CD4-positive, alpha-beta T cell (primary cell): ENCODE measurements at regions not wholly inside any gene's neighbourhood (a gene's known extent, or its start where the extent isn't known, plus 50 kb on each side); places are given as distances from the start of the nearest gene placed in this dataset.

Experiments
- ATAC-seq: fragments of 200-7000 bp; cut with Tn5 transposase; one replicate; pipeline ENCODE4 v1.10.0; 2022; ENCODE audit warnings: mild to moderate bottlenecking; ENCODE audit not compliant: poor library complexity
- CTCF ChIA-PET: fragments of 350-600 bp; sonication (Branson Sonifier 250); formaldehyde crosslinking; loops from one replicate; lab custom pipeline; 2021; ENCODE audit warnings: antibody characterized with exemption, inconsistent platforms; lab: Charles Lee
- POLR2A ChIA-PET: fragments of 350-600 bp; sonication (Branson Sonifier 250); formaldehyde crosslinking; loops from one replicate; lab custom pipeline; 2021; ENCODE audit warnings: antibody characterized with exemption, inconsistent platforms; lab: Charles Lee
- DNase-seq, 14 experiments: peaks; one replicate each; pipeline ENCODE4 v3.0.0-alpha.2; 2013 to 2020; ENCODE audit warnings: mixed read lengths in 2 of 14
- H3K27ac ChIP-seq, 2 donors: one replicate each; pipeline versions ENCODE4 v1.5.1 to v1.7.0; 2013; ENCODE audit warnings: low read length in 2 of 2, low read depth in 1 of 2, mild to moderate bottlenecking in 1 of 2
- H3K27me3 ChIP-seq, 2 experiments: 1 replicate in 1 of 2; 2 replicates in 1 of 2; pipeline versions ENCODE4 v1.6.1 to v1.7.0; 2013; ENCODE audit warnings: low read length in 2 of 2, control low read depth in 1 of 2, mild to moderate bottlenecking in 1 of 2, moderate library complexity in 1 of 2; ENCODE audit not compliant: insufficient read depth in 2 of 2, control insufficient read depth in 1 of 2
- H3K36me3 ChIP-seq: one replicate; pipeline ENCODE4 v1.6.1; 2013; ENCODE audit warnings: low read length, control low read depth; ENCODE audit not compliant: insufficient read depth
- H3K4me1 ChIP-seq: one replicate; pipeline ENCODE4 v1.6.1; 2013; ENCODE audit warnings: low read length, control low read depth; ENCODE audit not compliant: insufficient read depth
- H3K4me3 ChIP-seq: one replicate; pipeline ENCODE4 v1.5.1; 2013; ENCODE audit warnings: mild to moderate bottlenecking, low read length, moderate library complexity
- H3K9me3 ChIP-seq, 2 experiments: 1 replicate in 1 of 2; 2 replicates in 1 of 2; pipeline versions ENCODE4 v1.6.1 to v1.7.0; 2013; ENCODE audit warnings: low read length in 2 of 2, mild to moderate bottlenecking in 2 of 2, control low read depth in 1 of 2, moderate library complexity in 1 of 2; ENCODE audit not compliant: control insufficient read depth in 1 of 2, insufficient read depth in 1 of 2
- H3K27ac Mint-ChIP-seq: one replicate; pipeline ENCODE4 v1.8.0; 2020; ENCODE audit warnings: mixed read lengths
- H3K27me3 Mint-ChIP-seq: one replicate; pipeline ENCODE4 v1.8.0; 2021; ENCODE audit warnings: mixed read lengths
- H3K36me3 Mint-ChIP-seq: one replicate; pipeline ENCODE4 v1.8.0; 2021; ENCODE audit warnings: low read depth, mixed read lengths
- H3K4me1 Mint-ChIP-seq: one replicate; pipeline ENCODE4 v1.8.0; 2021; ENCODE audit warnings: low read depth, mixed read lengths
- H3K4me3 Mint-ChIP-seq: one replicate; pipeline ENCODE4 v1.8.0; 2020; ENCODE audit warnings: mild to moderate bottlenecking, mixed read lengths
- H3K9me3 Mint-ChIP-seq: one replicate; pipeline ENCODE4 v1.8.0; 2020; ENCODE audit warnings: mixed read lengths
- intact Hi-C, 2 experiments: fragments of 100-400 bp; cut with DNase I in 1 of 2; cut with micrococcal nuclease in 1 of 2; formaldehyde crosslinking; loops; one replicate each; pipeline versions ENCODE4 v1.15.1 to v1.9.0; 2023 to 2025; cut with DNase I, micrococcal nuclease
- TF ChIP-seq, protein P1 (sequence below): fragments of 200-600 bp; IDR thresholded peaks from one replicate; pipeline ENCODE4 v1.8.0; 2022; ENCODE audit warnings: antibody characterized with exemption, mild to moderate bottlenecking

DNA sequence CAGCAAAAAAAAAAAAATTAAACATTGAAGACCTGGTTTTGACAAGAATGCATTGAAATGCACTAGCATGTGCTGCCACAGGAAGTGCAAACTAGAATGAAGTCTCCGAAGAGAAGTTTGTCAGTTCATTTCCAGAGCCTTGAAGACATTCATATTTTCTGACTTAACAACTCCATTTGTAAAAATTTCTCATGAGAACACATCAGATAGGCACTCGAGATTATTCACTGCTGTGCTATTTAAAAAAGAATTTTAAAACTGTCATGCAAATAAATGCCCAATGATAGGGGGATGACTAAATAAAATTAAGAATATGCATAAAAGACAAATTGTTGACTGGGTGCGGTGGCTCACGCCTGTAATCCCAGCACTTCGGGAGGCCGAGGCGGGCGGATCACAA is 394.6 kb upstream of the JARID2 start:
- Mint-ChIP-seq H3K9me3 (no peaks in the 10 kb centered on the region), H3K27ac (no peak overlapping the region), H3K27me3 (no peaks in the 10 kb centered on the region), H3K36me3 (no peaks in the 10 kb centered on the region), H3K4me1 (peaks cover 3% of the 10 kb centered on the region), H3K4me3 (no peak overlapping the region)
- no peaks in the 10 kb centered on the region for H3K27me3 ChIP-seq
- H3K27ac ChIP-seq = no peak overlapping the region
- TF ChIP-seq, protein P1, sequence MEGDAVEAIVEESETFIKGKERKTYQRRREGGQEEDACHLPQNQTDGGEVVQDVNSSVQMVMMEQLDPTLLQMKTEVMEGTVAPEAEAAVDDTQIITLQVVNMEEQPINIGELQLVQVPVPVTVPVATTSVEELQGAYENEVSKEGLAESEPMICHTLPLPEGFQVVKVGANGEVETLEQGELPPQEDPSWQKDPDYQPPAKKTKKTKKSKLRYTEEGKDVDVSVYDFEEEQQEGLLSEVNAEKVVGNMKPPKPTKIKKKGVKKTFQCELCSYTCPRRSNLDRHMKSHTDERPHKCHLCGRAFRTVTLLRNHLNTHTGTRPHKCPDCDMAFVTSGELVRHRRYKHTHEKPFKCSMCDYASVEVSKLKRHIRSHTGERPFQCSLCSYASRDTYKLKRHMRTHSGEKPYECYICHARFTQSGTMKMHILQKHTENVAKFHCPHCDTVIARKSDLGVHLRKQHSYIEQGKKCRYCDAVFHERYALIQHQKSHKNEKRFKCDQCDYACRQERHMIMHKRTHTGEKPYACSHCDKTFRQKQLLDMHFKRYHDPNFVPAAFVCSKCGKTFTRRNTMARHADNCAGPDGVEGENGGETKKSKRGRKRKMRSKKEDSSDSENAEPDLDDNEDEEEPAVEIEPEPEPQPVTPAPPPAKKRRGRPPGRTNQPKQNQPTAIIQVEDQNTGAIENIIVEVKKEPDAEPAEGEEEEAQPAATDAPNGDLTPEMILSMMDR = no peak
- intact Hi-C loops = no loop called here
- ATAC-seq = no peak
- H3K4me3 ChIP-seq = no peak overlapping the region
- H3K4me1 ChIP-seq = no peaks in the 10 kb centered on the region
- POLR2A ChIA-PET = no interaction called here
- CTCF ChIA-PET = no interaction called here
- no peaks in the 10 kb centered on the region for H3K9me3 ChIP-seq
- DNase-seq = no peak
- no peaks in the 10 kb centered on the region for H3K36me3 ChIP-seq

DNA sequence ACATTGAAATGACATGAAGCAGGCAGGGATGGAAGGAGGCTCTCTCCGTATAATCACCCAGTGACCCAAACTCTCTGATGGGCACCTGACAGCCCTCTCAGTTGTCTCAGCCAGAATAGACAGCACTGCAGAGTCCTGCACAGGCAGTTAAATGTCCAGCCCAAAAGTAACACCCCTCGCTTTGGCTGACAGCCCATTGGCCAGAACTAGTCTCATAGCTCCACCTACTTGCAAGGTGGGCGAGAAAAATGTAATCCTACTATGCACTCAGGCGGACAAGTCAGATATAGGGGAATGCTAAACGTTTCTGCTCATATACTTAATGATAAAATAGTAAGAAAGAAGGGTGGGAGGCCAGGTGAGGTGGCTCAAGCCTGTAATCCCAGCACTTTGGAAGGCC is 393.5 kb upstream of the JARID2 start:
- no peak overlapping the region for H3K27ac Mint-ChIP-seq
- POLR2A ChIA-PET = no interaction called here
- Histone ChIP-seq H3K4me3 (no peak overlapping the region), H3K27ac (no peak overlapping the region), H3K4me1 (peaks cover 10% of the 10 kb centered on the region), H3K27me3 (no peaks in the 10 kb centered on the region), H3K36me3 (no peaks in the 10 kb centered on the region), H3K9me3 (no peaks in the 10 kb centered on the region)
- no peaks in the 10 kb centered on the region for H3K27me3 Mint-ChIP-seq
- no peaks in the 10 kb centered on the region for H3K9me3 Mint-ChIP-seq
- intact Hi-C loops = no loop called here
- CTCF ChIA-PET = no interaction called here
- DNase-seq (no peak), ATAC-seq (no peak)
- no peaks in the 10 kb centered on the region for H3K36me3 Mint-ChIP-seq
- TF ChIP-seq, protein P1 = no peak
- peaks cover 10% of the 10 kb centered on the region for H3K4me1 Mint-ChIP-seq
- no peak overlapping the region for H3K4me3 Mint-ChIP-seq

DNA sequence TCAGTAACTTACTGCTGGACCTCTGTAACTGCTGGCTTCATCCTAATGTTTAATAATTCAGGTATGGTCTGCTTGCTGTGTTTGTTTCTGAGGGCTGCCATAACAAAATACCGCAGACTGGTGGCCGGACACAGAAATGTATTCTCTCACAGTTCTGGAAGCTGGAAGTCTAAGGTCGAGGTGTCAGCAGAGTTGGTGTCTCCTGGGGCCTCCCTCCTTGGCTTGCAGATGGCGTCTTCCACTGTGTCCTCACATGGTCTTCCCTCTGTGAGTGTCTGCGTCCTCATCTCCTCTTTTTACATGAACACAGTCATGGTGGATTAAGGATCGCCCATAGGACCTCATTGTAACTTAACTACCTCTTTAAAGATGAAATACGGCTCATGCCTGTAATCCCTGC is 389.7 kb upstream of the JARID2 start:
- CTCF ChIA-PET = no interaction called here
- DNase-seq = no peak
- H3K4me1 Mint-ChIP-seq = peaks cover 19% of the 10 kb centered on the region
- no peaks in the 10 kb centered on the region for H3K36me3 ChIP-seq
- H3K4me3 ChIP-seq = no peak overlapping the region
- H3K4me1 ChIP-seq = peaks cover 14% of the 10 kb centered on the region
- POLR2A ChIA-PET = interaction anchor here (1.9 kb wide), 1 partner anchor 20 kb away, joined by 5 read pairs; no protein-coding TSS in a partner anchor
- intact Hi-C loops = no loop called here
- no peaks in the 10 kb centered on the region for H3K27me3 ChIP-seq
- TF ChIP-seq, protein P1 = no peak
- no peaks in the 10 kb centered on the region for H3K27me3 Mint-ChIP-seq
- H3K27ac Mint-ChIP-seq = no peak overlapping the region
- no peaks in the 10 kb centered on the region for H3K9me3 ChIP-seq
- no peak overlapping the region for H3K27ac ChIP-seq
- H3K9me3 Mint-ChIP-seq = no peaks in the 10 kb centered on the region
- ATAC-seq = no peak
- H3K36me3 Mint-ChIP-seq = no peaks in the 10 kb centered on the region
- H3K4me3 Mint-ChIP-seq = no peak overlapping the region
